ENCODE measurements at regions not wholly inside any gene's neighbourhood (a gene's known extent, or its start where the extent isn't known, plus 50 kb on each side); places are given as distances from the start of the nearest gene placed in this dataset.

- Mint-ChIP-seq H3K9me3 (ENCODE audit: low read depth, unreplicated experiment) (no peaks in the 10 kb centered on the region), H3K4me3 (ENCODE audit: low read depth, unreplicated experiment) (no peak overlapping the region), H3K27me3 (ENCODE audit: unreplicated experiment) (peaks cover 78% of the 10 kb centered on the region), H3K4me1 (ENCODE audit: low read depth, unreplicated experiment) (peaks cover 1% of the 10 kb centered on the region), H3K27ac (ENCODE audit: unreplicated experiment) (no peak overlapping the region), H3K36me3 (ENCODE audit: insufficient read depth, unreplicated experiment) (no peaks in the 10 kb centered on the region)
- TF ChIP-seq CTCF (IDR thresholded peaks at IDR 0.05; ENCODE audit: unreplicated experiment) = no peak
- no TSS peak for BruUV-seq (replicated peaks)
- DNase-seq = no peak
- CTCF ChIA-PET = interaction anchor here (1.8 kb wide), 1 partner anchor 154 kb away, joined by 6 read pairs; no protein-coding TSS in a partner anchor
- intact Hi-C loops (cut with micrococcal nuclease; ENCODE audit: unreplicated experiment) = no loop called here
Observed at GRCh38 chr5:135720191-135720590, 114.3 kb upstream of the SLC25A48 start.

- CTCF ChIA-PET = interaction anchor here (1.8 kb wide), 1 partner anchor 153 kb away, joined by 6 read pairs; no protein-coding TSS in a partner anchor
- no peak overlapping the region for H3K4me3 Mint-ChIP-seq (ENCODE audit: low read depth, unreplicated experiment)
- no peak overlapping the region for H3K27ac Mint-ChIP-seq (ENCODE audit: unreplicated experiment)
- no peaks in the 10 kb centered on the region for H3K9me3 Mint-ChIP-seq (ENCODE audit: low read depth, unreplicated experiment)
- no peak for TF ChIP-seq CTCF (IDR thresholded peaks at IDR 0.05; ENCODE audit: unreplicated experiment)
- H3K27me3 Mint-ChIP-seq (ENCODE audit: unreplicated experiment) = peaks cover 78% of the 10 kb centered on the region
- no TSS peak for BruUV-seq (replicated peaks)
- H3K4me1 Mint-ChIP-seq (ENCODE audit: low read depth, unreplicated experiment) = peaks cover 8% of the 10 kb centered on the region
- H3K36me3 Mint-ChIP-seq (ENCODE audit: insufficient read depth, unreplicated experiment) = no peaks in the 10 kb centered on the region
- no peak for DNase-seq
- intact Hi-C loops (cut with micrococcal nuclease; ENCODE audit: unreplicated experiment) = no loop called here
Observed at GRCh38 chr5:135719428-135720063, 114.9 kb upstream of the SLC25A48 start.

GRCh38 chr5:135718651-135719050, 115.8 kb upstream of the SLC25A48 start:
- Mint-ChIP-seq H3K27ac (ENCODE audit: unreplicated experiment) (no peak overlapping the region), H3K9me3 (ENCODE audit: low read depth, unreplicated experiment) (no peaks in the 10 kb centered on the region), H3K4me3 (ENCODE audit: low read depth, unreplicated experiment) (no peak overlapping the region), H3K27me3 (ENCODE audit: unreplicated experiment) (peaks cover 78% of the 10 kb centered on the region), H3K36me3 (ENCODE audit: insufficient read depth, unreplicated experiment) (no peaks in the 10 kb centered on the region), H3K4me1 (ENCODE audit: low read depth, unreplicated experiment) (peaks cover 9% of the 10 kb centered on the region)
- CTCF ChIA-PET = no interaction called here
- no peak for DNase-seq
- intact Hi-C loops (cut with micrococcal nuclease; ENCODE audit: unreplicated experiment) = no loop called here
- BruUV-seq (replicated peaks) = no TSS peak
- no peak for TF ChIP-seq CTCF (IDR thresholded peaks at IDR 0.05; ENCODE audit: unreplicated experiment)

- Mint-ChIP-seq H3K4me3 (ENCODE audit: low read depth, unreplicated experiment) (no peak overlapping the region), H3K36me3 (ENCODE audit: insufficient read depth, unreplicated experiment) (no peaks in the 10 kb centered on the region), H3K27me3 (ENCODE audit: unreplicated experiment) (peaks cover 78% of the 10 kb centered on the region), H3K9me3 (ENCODE audit: low read depth, unreplicated experiment) (no peaks in the 10 kb centered on the region), H3K4me1 (ENCODE audit: low read depth, unreplicated experiment) (peaks cover 9% of the 10 kb centered on the region), H3K27ac (ENCODE audit: unreplicated experiment) (no peak overlapping the region)
- DNase-seq = peak; percentile 17
- TF ChIP-seq CTCF (IDR thresholded peaks at IDR 0.05; ENCODE audit: unreplicated experiment) = no peak
- BruUV-seq (replicated peaks) = no TSS peak
- intact Hi-C loops (cut with micrococcal nuclease; ENCODE audit: unreplicated experiment) = no loop called here
- CTCF ChIA-PET = interaction anchor here (0.7 kb wide), 1 partner anchor 263 kb away, joined by 4 read pairs; no protein-coding TSS in a partner anchor
Observed at GRCh38 chr5:135718151-135718550, 116.3 kb upstream of the SLC25A48 start.

All from Calu3 (cell line).